ENCODE measurements at regions not wholly inside any gene's neighbourhood (a gene's known extent, or its start where the extent isn't known, plus 50 kb on each side); places are given as distances from the start of the nearest gene placed in this dataset.

GRCh38 chr13:63501702-63502101, 2086.1 kb upstream of the PCDH20 start:
- TF ChIP-seq EZH2phosphoT487 (conservative IDR thresholded peaks at IDR 0.05; ENCODE audit: low read length): no peak
- TF ChIP-seq, protein P1, sequence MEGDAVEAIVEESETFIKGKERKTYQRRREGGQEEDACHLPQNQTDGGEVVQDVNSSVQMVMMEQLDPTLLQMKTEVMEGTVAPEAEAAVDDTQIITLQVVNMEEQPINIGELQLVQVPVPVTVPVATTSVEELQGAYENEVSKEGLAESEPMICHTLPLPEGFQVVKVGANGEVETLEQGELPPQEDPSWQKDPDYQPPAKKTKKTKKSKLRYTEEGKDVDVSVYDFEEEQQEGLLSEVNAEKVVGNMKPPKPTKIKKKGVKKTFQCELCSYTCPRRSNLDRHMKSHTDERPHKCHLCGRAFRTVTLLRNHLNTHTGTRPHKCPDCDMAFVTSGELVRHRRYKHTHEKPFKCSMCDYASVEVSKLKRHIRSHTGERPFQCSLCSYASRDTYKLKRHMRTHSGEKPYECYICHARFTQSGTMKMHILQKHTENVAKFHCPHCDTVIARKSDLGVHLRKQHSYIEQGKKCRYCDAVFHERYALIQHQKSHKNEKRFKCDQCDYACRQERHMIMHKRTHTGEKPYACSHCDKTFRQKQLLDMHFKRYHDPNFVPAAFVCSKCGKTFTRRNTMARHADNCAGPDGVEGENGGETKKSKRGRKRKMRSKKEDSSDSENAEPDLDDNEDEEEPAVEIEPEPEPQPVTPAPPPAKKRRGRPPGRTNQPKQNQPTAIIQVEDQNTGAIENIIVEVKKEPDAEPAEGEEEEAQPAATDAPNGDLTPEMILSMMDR (IDR thresholded peaks at IDR 0.05; ENCODE audit: insufficient read depth, low read length, poor library complexity, severe bottlenecking): no peak

Data from SU-DHL-6 (cell line).